ENCODE measurements at regions not wholly inside any gene's neighbourhood (a gene's known extent, or its start where the extent isn't known, plus 50 kb on each side); places are given as distances from the start of the nearest gene placed in this dataset.

- TF ChIP-seq, protein P1, sequence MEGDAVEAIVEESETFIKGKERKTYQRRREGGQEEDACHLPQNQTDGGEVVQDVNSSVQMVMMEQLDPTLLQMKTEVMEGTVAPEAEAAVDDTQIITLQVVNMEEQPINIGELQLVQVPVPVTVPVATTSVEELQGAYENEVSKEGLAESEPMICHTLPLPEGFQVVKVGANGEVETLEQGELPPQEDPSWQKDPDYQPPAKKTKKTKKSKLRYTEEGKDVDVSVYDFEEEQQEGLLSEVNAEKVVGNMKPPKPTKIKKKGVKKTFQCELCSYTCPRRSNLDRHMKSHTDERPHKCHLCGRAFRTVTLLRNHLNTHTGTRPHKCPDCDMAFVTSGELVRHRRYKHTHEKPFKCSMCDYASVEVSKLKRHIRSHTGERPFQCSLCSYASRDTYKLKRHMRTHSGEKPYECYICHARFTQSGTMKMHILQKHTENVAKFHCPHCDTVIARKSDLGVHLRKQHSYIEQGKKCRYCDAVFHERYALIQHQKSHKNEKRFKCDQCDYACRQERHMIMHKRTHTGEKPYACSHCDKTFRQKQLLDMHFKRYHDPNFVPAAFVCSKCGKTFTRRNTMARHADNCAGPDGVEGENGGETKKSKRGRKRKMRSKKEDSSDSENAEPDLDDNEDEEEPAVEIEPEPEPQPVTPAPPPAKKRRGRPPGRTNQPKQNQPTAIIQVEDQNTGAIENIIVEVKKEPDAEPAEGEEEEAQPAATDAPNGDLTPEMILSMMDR (conservative IDR thresholded peaks at IDR 0.05 in 1 of 2, IDR thresholded peaks at IDR 0.05 in 1 of 2; ENCODE audit: low read depth in 1 of 2, low read length in 2 of 2) = no peak
- TF ChIP-seq EZH2 (IDR thresholded peaks at IDR 0.05; ENCODE audit: low read length, missing control alignments) = no peak
Observed at GRCh38 chr3:8210882-8211341, 290.7 kb upstream of the LMCD1 start.
